Omental fat pad (tissue), 3 donors: ENCODE measurements at regions not wholly inside any gene's neighbourhood (a gene's known extent, or its start where the extent isn't known, plus 50 kb on each side); places are given as distances from the start of the nearest gene placed in this dataset.

Source experiments
- ATAC-seq: fragments of 150-250 bp; one replicate; pipeline ENCODE4 v1.9.1; 2016; ENCODE audit warnings: mild to moderate bottlenecking, moderate library complexity; ENCODE audit not compliant: low FRiP score
- DNase-seq: peaks from one replicate; pipeline ENCODE4 v3.0.0-alpha.2; 2019; ENCODE audit warnings: low spot score
- CTCF ChIP-seq, 3 donors: fragments of 450-650 bp; IDR thresholded peaks; one replicate each; pipeline ENCODE4 v1.5.1; 2016 to 2017; ENCODE audit warnings: antibody characterized with exemption in 3 of 3, mild to moderate bottlenecking in 3 of 3, moderate library complexity in 2 of 3

- DNase-seq = no peak
- TF ChIP-seq CTCF (IDR thresholded peaks at IDR 0.05) = no peak
- no peak for ATAC-seq
Measured at GRCh38 chr13:87923753-87924152, 252.6 kb downstream of the SLITRK5 start.

GRCh38 chr13:87925006-87925405, 253.8 kb downstream of the SLITRK5 start:
- TF ChIP-seq CTCF (IDR thresholded peaks at IDR 0.05) = no peak
- DNase-seq (no peak), ATAC-seq (no peak)

GRCh38 chr13:87940776-87941175, 269.6 kb downstream of the SLITRK5 start:
- DNase-seq (no peak), ATAC-seq (no peak)
- TF ChIP-seq CTCF (IDR thresholded peaks at IDR 0.05) = no peak

GRCh38 chr13:87941226-87941625, 270.1 kb downstream of the SLITRK5 start:
- no peak for TF ChIP-seq CTCF (IDR thresholded peaks at IDR 0.05)
- no peak for ATAC-seq
- DNase-seq = no peak

- no peak for TF ChIP-seq CTCF (IDR thresholded peaks at IDR 0.05)
- DNase-seq (no peak), ATAC-seq (no peak)
Measured at GRCh38 chr13:87942205-87942604, 271.0 kb downstream of the SLITRK5 start.

- no peak for DNase-seq
- no peak for TF ChIP-seq CTCF (IDR thresholded peaks at IDR 0.05)
- ATAC-seq = no peak
Measured at GRCh38 chr13:87944038-87944437, 272.9 kb downstream of the SLITRK5 start.

- TF ChIP-seq CTCF (IDR thresholded peaks at IDR 0.05) = no peak
- ATAC-seq (no peak), DNase-seq (no peak)
Measured at GRCh38 chr13:87952377-87952776, 281.2 kb downstream of the SLITRK5 start.
